ENCODE measurements at regions not wholly inside any gene's neighbourhood (a gene's known extent, or its start where the extent isn't known, plus 50 kb on each side); places are given as distances from the start of the nearest gene placed in this dataset.

DNA sequence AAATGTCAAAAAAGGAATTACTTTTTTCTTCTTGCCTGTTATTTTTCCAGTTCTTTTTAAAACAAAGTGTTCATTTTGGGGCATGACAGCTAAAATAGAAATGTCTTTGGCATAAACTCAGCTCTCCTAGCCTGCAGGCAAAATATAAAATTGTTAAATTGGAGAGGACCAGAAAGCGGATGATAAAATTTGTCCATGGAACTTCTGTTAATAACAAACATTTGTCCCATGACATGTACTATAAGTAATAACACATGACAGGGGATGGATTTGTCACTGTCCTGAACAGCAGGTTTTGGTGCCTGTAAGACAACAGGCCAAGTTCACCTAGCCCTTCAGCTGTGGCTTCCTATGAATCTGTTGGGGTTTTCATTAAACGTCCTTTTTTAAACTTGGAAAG lies 184.0 kb upstream of the TTC29 start:
- TF ChIP-seq MAZ (CRISPR knock-in tag; conservative IDR thresholded peaks at IDR 0.05 in 1 of 2, IDR thresholded peaks at IDR 0.05 in 1 of 2) (no peak), HMG20A (CRISPR knock-in tag; conservative IDR thresholded peaks at IDR 0.05) (no peak), BRF1 (IDR thresholded peaks at IDR 0.05; ENCODE audit: borderline replicate concordance, extremely low read depth, insufficient read length) (no peak), STAT5B (CRISPR knock-in tag; IDR thresholded peaks at IDR 0.05) (no peak), NR4A1 (CRISPR knock-in tag; IDR thresholded peaks at IDR 0.05) (no peak), NR4A1 (tag; IDR thresholded peaks at IDR 0.05) (no peak), ZNF124 (CRISPR knock-in tag; IDR thresholded peaks at IDR 0.05) (no peak), POLR2A (conservative IDR thresholded peaks at IDR 0.05) (no peak)
- TF ChIP-seq, protein P1, sequence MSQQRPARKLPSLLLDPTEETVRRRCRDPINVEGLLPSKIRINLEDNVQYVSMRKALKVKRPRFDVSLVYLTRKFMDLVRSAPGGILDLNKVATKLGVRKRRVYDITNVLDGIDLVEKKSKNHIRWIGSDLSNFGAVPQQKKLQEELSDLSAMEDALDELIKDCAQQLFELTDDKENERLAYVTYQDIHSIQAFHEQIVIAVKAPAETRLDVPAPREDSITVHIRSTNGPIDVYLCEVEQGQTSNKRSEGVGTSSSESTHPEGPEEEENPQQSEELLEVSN (IDR thresholded peaks at IDR 0.05; ENCODE audit: borderline replicate concordance in 1 of 2, extremely low read depth in 1 of 2, insufficient read depth in 1 of 2, insufficient read length in 1 of 2, low read depth in 1 of 2, low read length in 1 of 2, poor library complexity in 1 of 2, severe bottlenecking in 1 of 2): no peak
- TF ChIP-seq, protein P2, sequence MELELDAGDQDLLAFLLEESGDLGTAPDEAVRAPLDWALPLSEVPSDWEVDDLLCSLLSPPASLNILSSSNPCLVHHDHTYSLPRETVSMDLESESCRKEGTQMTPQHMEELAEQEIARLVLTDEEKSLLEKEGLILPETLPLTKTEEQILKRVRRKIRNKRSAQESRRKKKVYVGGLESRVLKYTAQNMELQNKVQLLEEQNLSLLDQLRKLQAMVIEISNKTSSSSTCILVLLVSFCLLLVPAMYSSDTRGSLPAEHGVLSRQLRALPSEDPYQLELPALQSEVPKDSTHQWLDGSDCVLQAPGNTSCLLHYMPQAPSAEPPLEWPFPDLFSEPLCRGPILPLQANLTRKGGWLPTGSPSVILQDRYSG (tag; conservative IDR thresholded peaks at IDR 0.05; ENCODE audit: low read depth): no peak
- TF ChIP-seq, protein P3, sequence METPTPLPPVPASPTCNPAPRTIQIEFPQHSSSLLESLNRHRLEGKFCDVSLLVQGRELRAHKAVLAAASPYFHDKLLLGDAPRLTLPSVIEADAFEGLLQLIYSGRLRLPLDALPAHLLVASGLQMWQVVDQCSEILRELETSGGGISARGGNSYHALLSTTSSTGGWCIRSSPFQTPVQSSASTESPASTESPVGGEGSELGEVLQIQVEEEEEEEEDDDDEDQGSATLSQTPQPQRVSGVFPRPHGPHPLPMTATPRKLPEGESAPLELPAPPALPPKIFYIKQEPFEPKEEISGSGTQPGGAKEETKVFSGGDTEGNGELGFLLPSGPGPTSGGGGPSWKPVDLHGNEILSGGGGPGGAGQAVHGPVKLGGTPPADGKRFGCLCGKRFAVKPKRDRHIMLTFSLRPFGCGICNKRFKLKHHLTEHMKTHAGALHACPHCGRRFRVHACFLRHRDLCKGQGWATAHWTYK (CRISPR knock-in tag; IDR thresholded peaks at IDR 0.05): no peak
- Histone ChIP-seq H3K27ac (ENCODE audit: extremely low read depth, low read depth, low read length) (no peak overlapping the region), H4K20me1 (replicated peaks; ENCODE audit: control insufficient read depth, insufficient read depth, low read length) (no peaks in the 10 kb centered on the region), H2AFZ (ENCODE audit: low read depth, low read length) (no peak overlapping the region), H3K4me1 (replicated peaks in 1 of 2; ENCODE audit: control insufficient read depth in 2 of 2, insufficient read depth in 2 of 2, low read length in 2 of 2) (no peaks in the 10 kb centered on the region), H3K9me1 (ENCODE audit: control insufficient read depth, insufficient read depth, low read length) (no peaks in the 10 kb centered on the region), H3K79me2 (ENCODE audit: control insufficient read depth, insufficient read depth, low read length) (no peaks in the 10 kb centered on the region), H3K27me3 (ENCODE audit: control insufficient read depth in 2 of 2, insufficient read depth in 2 of 2, low read length in 2 of 2) (0 out of 5 replicates have a peak, but pooled peaks cover 0 to 4% of the 10 kb centered on the region in 2 experiments), H3K36me3 (ENCODE audit: control insufficient read depth, insufficient read depth, low read length) (no peaks in the 10 kb centered on the region), H3K9me3 (replicated peaks; ENCODE audit: control insufficient read depth, insufficient read depth, low read depth, low read length) (no peaks in the 10 kb centered on the region), H3K9ac (ENCODE audit: insufficient read depth in 1 of 2, low read depth in 2 of 2, low read length in 2 of 2) (no peak overlapping the region), H3K4me2 (ENCODE audit: insufficient read depth, low read length) (no peak overlapping the region), H3K4me3 (no peak overlapping the region)
- WGBS (ENCODE audit: insufficient coverage, low coverage, missing lambda C conversion rate): 0% methylated on average over 2 of the region's 2 CpGs
- BruUV-seq (replicated peaks): no TSS peak
- POLR2A ChIA-PET: interaction anchor here (0.7 kb wide), 1 partner anchor 10 kb away, joined by 3 read pairs; no protein-coding TSS in a partner anchor
- DNase-seq (ENCODE audit: extremely low read depth in 1 of 4, low spot score in 3 of 4) (no peak), ATAC-seq (no peak), FAIRE-seq (no peak)
- CTCF ChIA-PET (ENCODE audit: low intra/inter-chr PET ratio): no interaction called here
- in situ Hi-C loops (cut with MboI): loop anchor here (25.0 kb wide), 1 partner anchor 733 kb away; no protein-coding TSS in a partner anchor
- intact Hi-C loops (cut with micrococcal nuclease): no loop called here
